Spinal cord (tissue), 9 donors: ENCODE measurements at regions not wholly inside any gene's neighbourhood (a gene's known extent, or its start where the extent isn't known, plus 50 kb on each side); places are given as distances from the start of the nearest gene placed in this dataset.

Experiments
- DNase-seq, 6 donors: peaks; one replicate each; pipeline versions ENCODE4 v3.0.0 to v3.0.0-alpha.2; 2013 to 2015; ENCODE audit warnings: low spot score in 6 of 6, low read depth in 4 of 6
- H3K27ac ChIP-seq: one replicate; pipeline ENCODE4 v1.5.1; 2013; ENCODE audit warnings: low read depth, low read length, control low read depth
- H3K27me3 ChIP-seq: one replicate; pipeline ENCODE4 v1.6.1; 2013; ENCODE audit warnings: low read length; ENCODE audit not compliant: control insufficient read depth, insufficient read depth
- H3K36me3 ChIP-seq: one replicate; pipeline ENCODE4 v1.6.1; 2013; ENCODE audit warnings: low read length; ENCODE audit not compliant: control insufficient read depth, insufficient read depth
- H3K4me1 ChIP-seq: one replicate; pipeline ENCODE4 v1.6.1; 2013; ENCODE audit warnings: low read length; ENCODE audit not compliant: control insufficient read depth, insufficient read depth
- H3K4me3 ChIP-seq: one replicate; pipeline ENCODE4 v1.5.1; 2013; ENCODE audit warnings: low read depth, low read length, control low read depth
- H3K9me3 ChIP-seq: one replicate; pipeline ENCODE4 v1.6.1; 2013; ENCODE audit warnings: low read length; ENCODE audit not compliant: control insufficient read depth, insufficient read depth
- WGBS: methylation state at CpG from one replicate; pipeline ENCODE4 v1.1.5; 2013; ENCODE audit warnings: missing lambda C conversion rate; ENCODE audit not compliant: insufficient coverage; 5-methylcytosine and 5-hydroxymethylcytosine counted together
- donor health status: healthy.

DNA sequence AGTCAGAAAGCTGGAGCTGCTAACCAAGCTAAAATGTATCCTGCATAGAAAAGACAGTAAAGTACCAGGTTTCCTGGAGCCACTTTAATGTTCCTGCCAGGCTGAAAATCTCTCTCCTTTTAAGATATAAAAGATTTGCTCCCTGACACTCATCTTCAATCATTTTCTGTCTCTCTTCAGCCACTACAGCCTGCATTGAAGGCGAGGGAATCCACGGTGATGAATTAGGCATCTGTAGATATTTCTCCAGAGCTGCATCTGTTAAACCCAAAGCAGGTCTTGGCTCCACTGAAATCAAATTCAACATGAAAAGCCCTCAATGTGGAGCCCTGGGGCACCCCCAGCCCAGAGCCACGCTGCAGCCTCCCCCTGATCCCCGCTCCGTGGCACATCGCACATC lies 94.7 kb upstream of the CRHR1 start:
- H3K27me3 ChIP-seq, result peaks cover 2% of the 10 kb centered on the region
- DNase-seq, result peak in 2 of 6 donors; percentile 26 to 53
- H3K27ac ChIP-seq, result no peak overlapping the region
- H3K36me3 ChIP-seq, result no peaks in the 10 kb centered on the region
- H3K9me3 ChIP-seq, result no peaks in the 10 kb centered on the region
- no CpG with 5 or more reads among the region's 6 CpGs for WGBS
- H3K4me3 ChIP-seq, result no peak overlapping the region
- peaks cover 15% of the 10 kb centered on the region for H3K4me1 ChIP-seq

DNA sequence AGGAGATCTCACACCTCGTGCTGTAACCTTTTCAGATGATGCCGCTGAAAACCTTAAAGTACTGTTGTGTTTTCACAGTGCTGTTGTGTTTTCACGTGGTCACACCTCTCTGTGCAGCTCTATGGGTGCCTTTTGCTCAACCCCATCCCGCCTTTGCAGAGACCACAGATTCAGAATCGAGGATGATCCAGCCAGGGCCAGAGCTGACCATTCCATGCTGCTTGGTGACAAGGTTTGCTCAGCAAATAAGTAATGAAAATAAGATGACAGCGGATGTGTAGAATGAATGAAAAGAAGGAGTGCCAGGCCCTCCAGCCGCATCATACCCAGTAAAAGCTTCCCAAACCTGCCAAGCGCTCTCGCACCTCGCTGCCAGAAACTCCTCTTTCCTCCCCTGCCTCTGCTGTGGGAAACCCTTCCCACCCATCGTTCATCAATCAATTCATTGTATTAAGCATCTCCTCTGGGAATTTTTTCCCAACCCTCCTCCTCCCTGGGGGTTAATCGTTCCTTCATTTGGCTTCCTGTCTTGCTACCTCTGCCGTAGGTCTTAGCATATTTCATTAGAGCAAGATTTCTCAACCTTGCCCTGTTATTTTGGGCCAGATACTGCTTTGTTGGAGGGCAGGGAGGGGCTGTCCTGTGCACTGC lies 93.4 kb upstream of the CRHR1 start:
- Histone ChIP-seq H3K9me3 (no peaks in the 10 kb centered on the region), H3K27ac (no peak overlapping the region), H3K4me3 (no peak overlapping the region), H3K4me1 (peaks cover 15% of the 10 kb centered on the region), H3K36me3 (no peaks in the 10 kb centered on the region), H3K27me3 (peaks cover 2% of the 10 kb centered on the region)
- 64% methylated on average over 8 of the region's 13 CpGs for WGBS
- DNase-seq, result no peak

DNA sequence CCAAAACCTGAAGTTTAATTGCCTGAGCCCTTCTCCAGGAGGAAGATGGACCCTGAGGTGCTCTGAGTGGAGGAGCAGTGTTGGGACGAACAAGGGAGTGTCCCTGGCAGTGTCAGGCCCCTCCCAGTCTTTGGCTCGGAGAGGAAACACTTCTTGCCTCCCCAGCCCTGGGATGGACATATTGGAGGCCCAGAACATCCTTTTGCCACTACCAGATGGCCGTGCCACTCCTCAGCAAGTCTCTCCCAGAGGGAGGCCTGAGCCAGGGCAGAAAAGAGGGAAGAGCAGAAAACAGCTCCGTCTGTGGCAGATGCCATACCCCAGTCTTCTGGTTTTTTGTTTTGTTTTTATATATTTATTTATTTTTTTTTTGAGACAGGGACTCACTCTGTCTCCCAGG lies 91.5 kb upstream of the CRHR1 start:
- Histone ChIP-seq H3K9me3 (peaks cover 2% of the 10 kb centered on the region), H3K36me3 (no peaks in the 10 kb centered on the region), H3K4me3 (no peak overlapping the region), H3K27ac (no peak overlapping the region), H3K27me3 (peaks cover 2% of the 10 kb centered on the region), H3K4me1 (peaks cover 14% of the 10 kb centered on the region)
- WGBS, result 49% methylated on average over 3 of the region's 4 CpGs
- no peak for DNase-seq

DNA sequence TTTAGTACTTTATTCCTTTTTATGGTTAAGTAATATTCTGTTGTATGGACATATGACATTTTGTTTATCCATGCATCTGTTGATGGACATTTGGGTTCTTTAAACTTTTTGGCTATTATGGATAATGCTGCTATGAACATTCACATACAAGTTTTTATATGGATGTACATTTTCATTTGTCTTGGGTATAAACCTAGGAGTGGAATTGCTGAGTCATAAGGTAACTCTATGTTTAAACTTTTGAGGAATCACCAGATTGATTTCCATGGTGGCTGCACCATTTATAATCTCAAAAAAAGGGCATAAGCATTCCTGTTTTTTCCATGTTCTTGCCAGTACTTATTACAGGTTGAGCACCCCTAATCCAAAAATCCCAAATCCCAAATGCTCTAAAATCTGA lies 90.3 kb upstream of the CRHR1 start:
- no peak for DNase-seq
- Histone ChIP-seq H3K4me3 (no peak overlapping the region), H3K4me1 (peaks cover 5% of the 10 kb centered on the region), H3K9me3 (peaks cover 2% of the 10 kb centered on the region), H3K36me3 (no peaks in the 10 kb centered on the region), H3K27me3 (peaks cover 2% of the 10 kb centered on the region), H3K27ac (no peak overlapping the region)

DNA sequence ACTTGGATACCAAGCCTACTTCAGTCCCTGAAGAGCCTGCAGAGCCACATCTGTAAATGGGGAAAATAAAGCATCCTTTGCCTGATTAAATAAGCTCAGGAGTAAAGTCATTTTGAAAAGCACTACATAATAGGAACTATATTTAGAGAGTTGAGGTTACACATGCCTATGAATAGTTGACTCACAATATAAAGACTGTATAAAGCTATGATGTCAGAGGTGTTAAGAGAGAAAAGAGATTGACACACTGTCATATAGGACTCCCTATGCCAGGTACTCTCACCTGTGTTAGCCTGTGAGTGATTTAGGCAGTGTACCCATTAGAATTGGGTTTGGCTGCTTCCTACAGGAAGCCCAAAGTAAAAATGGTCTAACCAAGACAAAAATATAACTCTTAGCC lies 87.7 kb upstream of the CRHR1 start:
- H3K4me3 ChIP-seq, result no peak overlapping the region
- DNase-seq, result no peak
- peaks cover 2% of the 10 kb centered on the region for H3K9me3 ChIP-seq
- no peaks in the 10 kb centered on the region for H3K4me1 ChIP-seq
- H3K27me3 ChIP-seq, result peaks cover 2% of the 10 kb centered on the region
- no peak overlapping the region for H3K27ac ChIP-seq
- H3K36me3 ChIP-seq, result no peaks in the 10 kb centered on the region

DNA sequence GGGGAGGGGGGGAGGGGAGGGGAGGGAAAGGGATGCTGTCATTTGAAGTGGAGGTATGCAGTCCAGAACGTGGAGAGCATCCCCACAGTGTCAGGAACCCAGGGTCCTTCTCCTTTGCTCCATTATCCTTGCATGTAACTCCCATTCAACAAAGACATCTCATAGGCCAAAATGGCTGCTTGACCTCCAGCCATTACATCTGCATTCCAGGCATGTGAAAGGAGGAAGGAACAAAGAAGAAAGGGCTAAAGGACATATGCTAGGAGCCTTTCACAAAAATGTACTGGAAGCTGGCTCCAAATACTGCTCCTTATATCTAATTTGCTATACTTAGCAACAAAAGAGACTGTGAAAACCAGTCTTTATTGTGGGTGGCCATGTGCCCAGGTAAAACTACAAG lies 87.0 kb upstream of the CRHR1 start:
- DNase-seq, result no peak
- Histone ChIP-seq H3K9me3 (peaks cover 2% of the 10 kb centered on the region), H3K36me3 (no peaks in the 10 kb centered on the region), H3K4me1 (no peaks in the 10 kb centered on the region), H3K4me3 (no peak overlapping the region), H3K27me3 (no peaks in the 10 kb centered on the region), H3K27ac (no peak overlapping the region)
- no CpG with 5 or more reads among the region's 1 CpG for WGBS

DNA sequence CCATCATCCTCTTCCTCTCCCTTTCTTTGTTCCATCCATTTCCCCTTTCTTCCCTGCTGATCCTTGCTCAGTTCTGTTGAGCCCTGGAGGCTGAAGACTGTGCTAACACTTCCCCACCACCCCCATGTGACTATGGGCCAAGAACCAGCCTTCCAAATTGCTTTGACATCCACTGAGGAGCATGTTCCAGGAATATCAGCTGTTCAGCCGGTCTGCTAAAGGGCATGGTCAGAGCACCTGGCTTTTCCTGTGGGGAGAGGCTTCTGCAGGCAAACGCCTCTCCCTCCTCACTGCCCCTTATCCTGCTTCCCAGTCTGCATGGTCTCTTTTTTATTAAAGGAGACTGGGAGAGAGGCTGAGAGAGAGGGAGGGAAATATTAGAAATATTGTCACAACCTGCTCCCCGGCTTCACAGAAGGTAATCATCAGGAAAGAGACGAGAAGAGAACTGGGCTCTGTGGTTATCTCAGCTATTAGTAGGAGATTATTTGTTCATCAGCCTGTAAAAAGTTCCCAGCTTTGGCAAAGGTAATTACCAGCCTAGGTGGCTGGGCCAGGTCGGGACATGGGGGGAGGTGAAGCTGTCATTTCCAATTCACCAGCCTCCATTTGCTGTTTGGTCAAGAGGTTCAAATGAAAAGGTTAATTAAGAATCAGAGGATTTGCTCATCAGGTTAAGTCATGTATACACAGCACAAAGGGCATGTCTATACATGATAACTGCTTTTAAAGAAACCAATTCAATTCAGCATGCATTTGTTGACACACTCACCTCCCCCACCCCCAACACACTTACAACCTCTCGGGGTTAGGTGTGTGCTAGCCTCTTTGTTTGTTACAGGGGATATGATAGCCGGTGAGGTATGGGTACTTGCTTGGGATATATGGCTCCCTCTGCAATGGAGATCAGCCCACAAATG lies 83.7 kb upstream of the CRHR1 start:
- no peak for DNase-seq
- H3K27ac ChIP-seq, result no peak overlapping the region
- whole genome bisulfite sequencing, result 83% methylated on average over 4 of the region's 7 CpGs
- H3K36me3 ChIP-seq, result no peaks in the 10 kb centered on the region
- peaks cover 2% of the 10 kb centered on the region for H3K9me3 ChIP-seq
- H3K4me3 ChIP-seq, result no peak overlapping the region
- no peaks in the 10 kb centered on the region for H3K27me3 ChIP-seq
- no peaks in the 10 kb centered on the region for H3K4me1 ChIP-seq

DNA sequence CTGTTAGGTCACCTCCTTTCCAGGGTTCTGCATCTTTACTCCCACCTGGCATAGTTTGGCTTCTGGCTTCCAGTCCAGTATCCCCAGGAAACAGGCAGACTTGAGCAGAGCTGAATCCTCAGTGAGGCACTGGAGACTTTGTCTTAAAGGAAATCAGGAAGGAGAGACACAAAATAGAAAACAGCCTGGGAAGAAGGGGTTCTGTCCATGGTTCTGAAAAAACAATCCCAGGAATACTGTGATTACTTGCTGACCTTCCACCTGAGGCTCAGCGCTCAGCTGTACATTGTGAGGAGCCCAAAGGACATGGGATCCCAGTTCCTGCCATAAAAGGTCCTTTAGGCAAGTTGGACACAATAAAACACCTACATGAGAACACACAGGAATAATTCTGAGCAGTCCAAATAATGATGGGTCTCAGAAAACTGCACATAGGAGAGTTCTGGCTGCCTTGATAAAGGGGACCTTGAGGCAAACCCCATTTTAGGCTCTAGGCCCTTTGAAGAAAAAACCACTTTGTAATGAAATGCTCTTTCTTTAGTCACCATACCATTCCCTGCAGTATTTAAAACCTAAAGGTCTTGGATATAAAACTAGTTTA lies 81.4 kb upstream of the CRHR1 start:
- Histone ChIP-seq H3K27me3 (no peaks in the 10 kb centered on the region), H3K4me3 (no peak overlapping the region), H3K36me3 (no peaks in the 10 kb centered on the region), H3K9me3 (no peaks in the 10 kb centered on the region), H3K4me1 (no peaks in the 10 kb centered on the region), H3K27ac (no peak overlapping the region)
- DNase-seq, result peak in 1 of 6 donors; percentile 32
- 50% methylated on average over 1 of the region's 1 CpG for WGBS

DNA sequence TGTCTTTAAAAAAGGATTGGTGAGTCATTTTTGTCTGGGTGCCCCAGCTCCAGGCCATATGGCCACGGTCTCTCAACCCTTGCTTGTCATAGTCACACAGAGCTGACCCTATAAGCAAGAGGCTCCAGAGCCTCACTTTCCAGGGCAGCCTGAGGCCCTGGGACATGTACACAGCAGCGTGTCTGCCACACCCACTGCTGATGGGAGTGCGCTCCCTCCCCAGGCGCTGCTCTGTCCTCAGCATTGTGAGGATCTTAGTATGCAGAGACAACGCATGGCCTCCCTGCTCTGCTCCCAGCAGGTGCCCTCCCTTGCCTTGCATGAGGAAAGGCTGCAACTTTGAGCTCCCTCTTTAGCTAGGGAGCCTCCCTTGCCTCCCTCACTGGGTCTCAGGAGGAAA lies 80.8 kb upstream of the CRHR1 start:
- Histone ChIP-seq H3K4me1 (no peaks in the 10 kb centered on the region), H3K27ac (no peak overlapping the region), H3K4me3 (no peak overlapping the region), H3K27me3 (no peaks in the 10 kb centered on the region), H3K36me3 (no peaks in the 10 kb centered on the region), H3K9me3 (no peaks in the 10 kb centered on the region)
- 43% methylated on average over 5 of the region's 5 CpGs for WGBS
- no peak for DNase-seq

DNA sequence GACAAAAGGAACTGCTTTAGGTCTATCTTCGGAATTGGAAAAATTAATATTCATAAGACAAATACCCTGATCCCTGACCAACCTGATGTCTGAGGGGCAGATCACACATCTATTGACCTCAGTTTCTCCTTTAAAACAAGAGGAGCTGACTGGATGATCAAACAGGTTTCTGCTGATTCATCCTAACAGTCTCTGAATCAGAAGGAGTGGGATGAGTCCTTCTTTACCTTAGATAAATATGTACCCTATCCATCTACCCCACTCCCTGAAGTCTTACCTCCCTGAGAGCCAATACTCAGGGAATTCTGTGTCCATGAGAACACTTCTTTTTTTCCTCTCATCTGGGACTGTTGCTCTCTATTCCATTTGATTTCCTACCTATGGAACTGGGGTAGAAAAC lies 80.3 kb upstream of the CRHR1 start:
- Histone ChIP-seq H3K4me3 (no peak overlapping the region), H3K27ac (no peak overlapping the region), H3K36me3 (no peaks in the 10 kb centered on the region), H3K9me3 (no peaks in the 10 kb centered on the region), H3K4me1 (no peaks in the 10 kb centered on the region), H3K27me3 (no peaks in the 10 kb centered on the region)
- no CpG with 5 or more reads among the region's 1 CpG for WGBS
- DNase-seq, result no peak
